ENCODE measurements at regions not wholly inside any gene's neighbourhood (a gene's known extent, or its start where the extent isn't known, plus 50 kb on each side); places are given as distances from the start of the nearest gene placed in this dataset.

GRCh38 chr11:130792772-130793171, 123.5 kb downstream of the SNX19 start:
- Mint-ChIP-seq H3K4me1 (no peaks in the 10 kb centered on the region), H3K27ac (no peak overlapping the region), H3K27me3 (peaks cover 37% of the 10 kb centered on the region), H3K9me3 (peaks cover 4% of the 10 kb centered on the region), H3K36me3 (ENCODE audit: low read depth) (no peaks in the 10 kb centered on the region), H3K4me3 (no peak overlapping the region)
- no peak for ATAC-seq (replicated peaks)

- ATAC-seq (replicated peaks): no peak
- H3K27ac Mint-ChIP-seq: no peak overlapping the region
- no peaks in the 10 kb centered on the region for H3K36me3 Mint-ChIP-seq (ENCODE audit: low read depth)
- H3K4me1 Mint-ChIP-seq: no peaks in the 10 kb centered on the region
- peaks cover 4% of the 10 kb centered on the region for H3K9me3 Mint-ChIP-seq
- no peak overlapping the region for H3K4me3 Mint-ChIP-seq
- peaks cover 21% of the 10 kb centered on the region for H3K27me3 Mint-ChIP-seq
These were observed 119.5 kb downstream of the SNX19 start for GRCh38 chr11:130796828-130797227.

- Mint-ChIP-seq H3K4me1 (no peaks in the 10 kb centered on the region), H3K36me3 (ENCODE audit: low read depth) (no peaks in the 10 kb centered on the region), H3K27ac (no peak overlapping the region), H3K27me3 (peaks cover 19% of the 10 kb centered on the region), H3K9me3 (peaks cover 4% of the 10 kb centered on the region), H3K4me3 (no peak overlapping the region)
- no peak for ATAC-seq (replicated peaks)
These were observed 118.0 kb downstream of the SNX19 start for GRCh38 chr11:130798280-130798679.

GRCh38 chr11:130798801-130799200, 117.5 kb downstream of the SNX19 start:
- no peak overlapping the region for H3K4me3 Mint-ChIP-seq
- peaks cover 17% of the 10 kb centered on the region for H3K27me3 Mint-ChIP-seq
- no peaks in the 10 kb centered on the region for H3K36me3 Mint-ChIP-seq (ENCODE audit: low read depth)
- H3K27ac Mint-ChIP-seq: no peak overlapping the region
- H3K9me3 Mint-ChIP-seq: peaks cover 4% of the 10 kb centered on the region
- no peaks in the 10 kb centered on the region for H3K4me1 Mint-ChIP-seq
- no peak for ATAC-seq (replicated peaks)

- H3K4me1 Mint-ChIP-seq: no peaks in the 10 kb centered on the region
These were observed 114.8 kb downstream of the SNX19 start for GRCh38 chr11:130801333-130802122.

GRCh38 chr11:130802567-130802966, 113.7 kb downstream of the SNX19 start:
- Mint-ChIP-seq H3K4me3 (no peak overlapping the region), H3K27ac (no peak overlapping the region)

More at GRCh38 chr11:130801333-130802122, 114.8 kb downstream of the SNX19 start:
- ATAC-seq (replicated peaks): no peak
- H3K27ac Mint-ChIP-seq: no peak overlapping the region
- H3K36me3 Mint-ChIP-seq (ENCODE audit: low read depth): no peaks in the 10 kb centered on the region
- peaks cover 10% of the 10 kb centered on the region for H3K27me3 Mint-ChIP-seq
- H3K4me3 Mint-ChIP-seq: no peak overlapping the region
- peaks cover 4% of the 10 kb centered on the region for H3K9me3 Mint-ChIP-seq

GRCh38 chr11:130804306-130805076, 111.8 kb downstream of the SNX19 start:
- ATAC-seq (replicated peaks): no peak
- no peaks in the 10 kb centered on the region for H3K36me3 Mint-ChIP-seq (ENCODE audit: low read depth)
- H3K27ac Mint-ChIP-seq: no peak overlapping the region
- H3K27me3 Mint-ChIP-seq: peaks cover 10% of the 10 kb centered on the region
- no peaks in the 10 kb centered on the region for H3K9me3 Mint-ChIP-seq
- no peaks in the 10 kb centered on the region for H3K4me1 Mint-ChIP-seq
- no peak overlapping the region for H3K4me3 Mint-ChIP-seq

More at GRCh38 chr11:130802567-130802966, 113.7 kb downstream of the SNX19 start:
- Mint-ChIP-seq H3K4me1 (no peaks in the 10 kb centered on the region), H3K36me3 (ENCODE audit: low read depth) (no peaks in the 10 kb centered on the region), H3K27me3 (peaks cover 10% of the 10 kb centered on the region), H3K9me3 (no peaks in the 10 kb centered on the region)
- no peak for ATAC-seq (replicated peaks)

GRCh38 chr11:130806746-130807145, 109.5 kb downstream of the SNX19 start:
- no peak overlapping the region for H3K4me3 Mint-ChIP-seq
- no peaks in the 10 kb centered on the region for H3K4me1 Mint-ChIP-seq
- no peaks in the 10 kb centered on the region for H3K36me3 Mint-ChIP-seq (ENCODE audit: low read depth)
- H3K27ac Mint-ChIP-seq: no peak overlapping the region
- no peak for ATAC-seq (replicated peaks)
- H3K27me3 Mint-ChIP-seq: peaks cover 16% of the 10 kb centered on the region
- no peaks in the 10 kb centered on the region for H3K9me3 Mint-ChIP-seq

GRCh38 chr11:130808541-130808940, 107.7 kb downstream of the SNX19 start:
- no peak for ATAC-seq (replicated peaks)
- no peak overlapping the region for H3K27ac Mint-ChIP-seq
- peaks cover 14% of the 10 kb centered on the region for H3K27me3 Mint-ChIP-seq
- H3K4me3 Mint-ChIP-seq: no peak overlapping the region
- H3K9me3 Mint-ChIP-seq: no peaks in the 10 kb centered on the region
- H3K36me3 Mint-ChIP-seq (ENCODE audit: low read depth): no peaks in the 10 kb centered on the region
- H3K4me1 Mint-ChIP-seq: no peaks in the 10 kb centered on the region

GRCh38 chr11:130813196-130813595, 103.1 kb downstream of the SNX19 start:
- Mint-ChIP-seq H3K4me1 (no peaks in the 10 kb centered on the region), H3K36me3 (ENCODE audit: low read depth) (no peaks in the 10 kb centered on the region), H3K4me3 (no peak overlapping the region), H3K9me3 (no peaks in the 10 kb centered on the region), H3K27me3 (peaks cover 23% of the 10 kb centered on the region), H3K27ac (no peak overlapping the region)
- ATAC-seq (replicated peaks): no peak

GRCh38 chr11:130813638-130814037, 102.6 kb downstream of the SNX19 start:
- ATAC-seq (replicated peaks): no peak
- Mint-ChIP-seq H3K36me3 (ENCODE audit: low read depth) (no peaks in the 10 kb centered on the region), H3K27me3 (peaks cover 23% of the 10 kb centered on the region), H3K9me3 (no peaks in the 10 kb centered on the region), H3K4me1 (no peaks in the 10 kb centered on the region), H3K4me3 (no peak overlapping the region), H3K27ac (no peak overlapping the region)

- no peak for ATAC-seq (replicated peaks)
- Mint-ChIP-seq H3K27me3 (peaks cover 26% of the 10 kb centered on the region), H3K9me3 (no peaks in the 10 kb centered on the region), H3K4me3 (no peak overlapping the region), H3K36me3 (ENCODE audit: low read depth) (no peaks in the 10 kb centered on the region), H3K4me1 (no peaks in the 10 kb centered on the region), H3K27ac (no peak overlapping the region)
These were observed 101.7 kb downstream of the SNX19 start for GRCh38 chr11:130814440-130815096.

- H3K9me3 Mint-ChIP-seq: no peaks in the 10 kb centered on the region
- H3K4me3 Mint-ChIP-seq: no peak overlapping the region
- H3K27me3 Mint-ChIP-seq: peaks cover 28% of the 10 kb centered on the region
- H3K4me1 Mint-ChIP-seq: no peaks in the 10 kb centered on the region
- no peak overlapping the region for H3K27ac Mint-ChIP-seq
- no peak for ATAC-seq (replicated peaks)
- H3K36me3 Mint-ChIP-seq (ENCODE audit: low read depth): no peaks in the 10 kb centered on the region
These were observed 101.0 kb downstream of the SNX19 start for GRCh38 chr11:130815097-130815802.

- peaks cover 30% of the 10 kb centered on the region for H3K27me3 Mint-ChIP-seq
- no peak overlapping the region for H3K4me3 Mint-ChIP-seq
- no peak overlapping the region for H3K27ac Mint-ChIP-seq
- no peaks in the 10 kb centered on the region for H3K4me1 Mint-ChIP-seq
- no peaks in the 10 kb centered on the region for H3K9me3 Mint-ChIP-seq
- H3K36me3 Mint-ChIP-seq (ENCODE audit: low read depth): no peaks in the 10 kb centered on the region
- no peak for ATAC-seq (replicated peaks)
These were observed 100.3 kb downstream of the SNX19 start for GRCh38 chr11:130815956-130816355.
